BJ (cell line): ENCODE measurements at regions not wholly inside any gene's neighbourhood (a gene's known extent, or its start where the extent isn't known, plus 50 kb on each side); places are given as distances from the start of the nearest gene placed in this dataset.

Source experiments
- CTCF ChIA-PET: fragments of 350-600 bp; formaldehyde crosslinking; extraction: SDS; loops from one replicate; lab custom pipeline; 2021; ENCODE audit warnings: antibody characterized with exemption, inconsistent platforms; lab: Yijun Ruan, JAX
- POLR2A ChIA-PET: fragments of 300-600 bp; sonication (Branson Sonifier 250); formaldehyde crosslinking; extraction: SDS; loops from one replicate; lab custom pipeline; 2021; ENCODE audit warnings: antibody characterized with exemption; lab: Charles Lee
- DNase-seq: peaks from one replicate; pipeline ENCODE4 v3.0.0-alpha.2; 2011; ENCODE audit warnings: low read depth
- H3K27me3 ChIP-seq: 2 replicates; pipeline ENCODE4 v1.6.0; 2011; ENCODE audit warnings: low read length; ENCODE audit not compliant: control insufficient read depth, insufficient read depth
- H3K36me3 ChIP-seq: 2 replicates; pipeline ENCODE4 v1.5.1; 2011; ENCODE audit warnings: low read length; ENCODE audit not compliant: control insufficient read depth, insufficient read depth
- H3K4me3 ChIP-seq: 2 replicates; pipeline ENCODE4 v1.5.1; 2011; ENCODE audit warnings: low read depth, mild to moderate bottlenecking, control low read depth, low read length
- CTCF ChIP-seq: IDR thresholded peaks from 2 replicates; pipeline ENCODE4 v1.5.1; 2011; ENCODE audit warnings: low read depth, mild to moderate bottlenecking, control low read depth, inconsistent platforms, low read length, moderate library complexity; ENCODE audit not compliant: insufficient read depth

- CTCF ChIA-PET, result interaction anchor here (1.0 to 4.3 kb wide), 13 partner anchors 9 to 1696 kb away, joined by 3 to 34 read pairs (median 4); no protein-coding TSS in a partner anchor
- TF ChIP-seq CTCF, result no peak
- POLR2A ChIA-PET, result no interaction called here
- Histone ChIP-seq H3K27me3 (no peaks in the 10 kb centered on the region), H3K4me3 (no peak overlapping the region), H3K36me3 (no peaks in the 10 kb centered on the region)
- no peak for DNase-seq
These were observed 306.4 kb downstream of the DHX35 start for GRCh38 chr20:39268491-39268951.

- CTCF ChIA-PET, result interaction anchor here (1.3 to 4.3 kb wide), 5 partner anchors 9 to 1423 kb away, joined by 3 to 34 read pairs (median 3); no protein-coding TSS in a partner anchor
- POLR2A ChIA-PET, result no interaction called here
- DNase-seq, result no peak
- TF ChIP-seq CTCF, result no peak
- Histone ChIP-seq H3K27me3 (no peaks in the 10 kb centered on the region), H3K36me3 (no peaks in the 10 kb centered on the region), H3K4me3 (no peak overlapping the region)
These were observed 304.8 kb downstream of the DHX35 start for GRCh38 chr20:39266989-39267388.

- Histone ChIP-seq H3K27me3 (no peaks in the 10 kb centered on the region), H3K4me3 (no peak overlapping the region), H3K36me3 (no peaks in the 10 kb centered on the region)
- peak; percentile 13 for DNase-seq
- peak; percentile 94 for TF ChIP-seq CTCF
- ChIA-PET CTCF (interaction anchor here (0.6 to 2.6 kb wide), 13 partner anchors 9 to 1003 kb away, joined by 3 to 17 read pairs (median 3); no protein-coding TSS in a partner anchor), POLR2A (no interaction called here)
These were observed 302.5 kb downstream of the DHX35 start for GRCh38 chr20:39264506-39265172.

GRCh38 chr20:39263076-39263475 lies 300.9 kb downstream of the DHX35 start:
- CTCF ChIA-PET, result interaction anchor here (1.0 kb wide), 1 partner anchor 12 kb away, joined by 3 read pairs; no protein-coding TSS in a partner anchor
- no peak for DNase-seq
- TF ChIP-seq CTCF, result no peak

GRCh38 chr20:39259808-39260207 lies 297.7 kb downstream of the DHX35 start:
- DNase-seq, result no peak
- Histone ChIP-seq H3K4me3 (no peak overlapping the region), H3K27me3 (no peaks in the 10 kb centered on the region), H3K36me3 (no peaks in the 10 kb centered on the region)
- ChIA-PET CTCF (interaction anchor here (5.8 kb wide), 1 partner anchor 8 kb away, joined by 34 read pairs; no protein-coding TSS in a partner anchor), POLR2A (no interaction called here)
- TF ChIP-seq CTCF, result no peak

More at GRCh38 chr20:39263076-39263475, 300.9 kb downstream of the DHX35 start:
- Histone ChIP-seq H3K36me3 (no peaks in the 10 kb centered on the region), H3K27me3 (no peaks in the 10 kb centered on the region), H3K4me3 (no peak overlapping the region)
- POLR2A ChIA-PET, result no interaction called here
